ENCODE measurements at regions not wholly inside any gene's neighbourhood (a gene's known extent, or its start where the extent isn't known, plus 50 kb on each side); places are given as distances from the start of the nearest gene placed in this dataset.

- no peak overlapping the region for H3K27ac ChIP-seq
- no peaks in the 10 kb centered on the region for H3K9me3 ChIP-seq
- H3K27me3 ChIP-seq: no peaks in the 10 kb centered on the region
- no peak for DNase-seq (ENCODE audit: extremely low spot score in 2 of 2)
- H3K4me3 ChIP-seq: no peak overlapping the region
- intact Hi-C loops (cut with DNase I): no loop called here
- no peaks in the 10 kb centered on the region for H3K4me1 ChIP-seq
- no peak for TF ChIP-seq POLR2AphosphoS5 (IDR thresholded peaks at IDR 0.05; ENCODE audit: insufficient read depth in 1 of 2, low read depth in 1 of 2)
- no peak for TF ChIP-seq CTCF (IDR thresholded peaks at IDR 0.05)
- no peak for TF ChIP-seq POLR2A (IDR thresholded peaks at IDR 0.05)
- no peaks in the 10 kb centered on the region for H3K36me3 ChIP-seq
Measured at GRCh38 chr13:76349700-76350099, 536.5 kb downstream of the KCTD12 start.

GRCh38 chr13:76339649-76340048 lies 546.6 kb downstream of the KCTD12 start:
- Histone ChIP-seq H3K4me1 (no peaks in the 10 kb centered on the region), H3K36me3 (no peaks in the 10 kb centered on the region), H3K9me3 (no peaks in the 10 kb centered on the region), H3K4me3 (no peak overlapping the region), H3K27ac (no peak overlapping the region), H3K27me3 (no peaks in the 10 kb centered on the region)
- TF ChIP-seq POLR2A (IDR thresholded peaks at IDR 0.05) (no peak), CTCF (IDR thresholded peaks at IDR 0.05) (no peak), POLR2AphosphoS5 (IDR thresholded peaks at IDR 0.05; ENCODE audit: insufficient read depth in 1 of 2, low read depth in 1 of 2) (no peak)
- no peak for DNase-seq (ENCODE audit: extremely low spot score in 2 of 2)
- intact Hi-C loops (cut with DNase I): no loop called here

- Histone ChIP-seq H3K27me3 (no peaks in the 10 kb centered on the region), H3K27ac (no peak overlapping the region)
- intact Hi-C loops (cut with DNase I): no loop called here
Measured at GRCh38 chr13:76338003-76338402, 548.2 kb downstream of the KCTD12 start.

GRCh38 chr13:76336889-76337844 lies 549.0 kb downstream of the KCTD12 start:
- H3K9me3 ChIP-seq: no peaks in the 10 kb centered on the region
- no peak for DNase-seq (ENCODE audit: extremely low spot score in 2 of 2)
- H3K4me1 ChIP-seq: no peaks in the 10 kb centered on the region
- H3K27me3 ChIP-seq: no peaks in the 10 kb centered on the region
- no peak overlapping the region for H3K27ac ChIP-seq
- TF ChIP-seq CTCF (IDR thresholded peaks at IDR 0.05): no peak
- TF ChIP-seq POLR2AphosphoS5 (IDR thresholded peaks at IDR 0.05; ENCODE audit: insufficient read depth in 1 of 2, low read depth in 1 of 2): no peak
- no peak for TF ChIP-seq POLR2A (IDR thresholded peaks at IDR 0.05)
- H3K36me3 ChIP-seq: no peaks in the 10 kb centered on the region
- H3K4me3 ChIP-seq: no peak overlapping the region
- intact Hi-C loops (cut with DNase I): no loop called here

More at GRCh38 chr13:76338003-76338402, 548.2 kb downstream of the KCTD12 start:
- no peaks in the 10 kb centered on the region for H3K4me1 ChIP-seq
- no peaks in the 10 kb centered on the region for H3K9me3 ChIP-seq
- H3K4me3 ChIP-seq: no peak overlapping the region
- H3K36me3 ChIP-seq: no peaks in the 10 kb centered on the region
- no peak for TF ChIP-seq CTCF (IDR thresholded peaks at IDR 0.05)
- DNase-seq (ENCODE audit: extremely low spot score in 2 of 2): no peak

GRCh38 chr13:76335463-76335862 lies 550.7 kb downstream of the KCTD12 start:
- Histone ChIP-seq H3K4me1 (no peaks in the 10 kb centered on the region), H3K27ac (no peak overlapping the region)

More at GRCh38 chr13:76335463-76335862, 550.7 kb downstream of the KCTD12 start:
- no peaks in the 10 kb centered on the region for H3K36me3 ChIP-seq
- no peaks in the 10 kb centered on the region for H3K9me3 ChIP-seq
- intact Hi-C loops (cut with DNase I): no loop called here
- no peaks in the 10 kb centered on the region for H3K27me3 ChIP-seq
- TF ChIP-seq CTCF (IDR thresholded peaks at IDR 0.05): no peak
- TF ChIP-seq POLR2AphosphoS5 (IDR thresholded peaks at IDR 0.05; ENCODE audit: insufficient read depth in 1 of 2, low read depth in 1 of 2): no peak
- no peak for TF ChIP-seq POLR2A (IDR thresholded peaks at IDR 0.05)
- H3K4me3 ChIP-seq: no peak overlapping the region
- DNase-seq (ENCODE audit: extremely low spot score in 2 of 2): no peak
